IPS-20b (cell line): ENCODE measurements at regions not wholly inside any gene's neighbourhood (a gene's known extent, or its start where the extent isn't known, plus 50 kb on each side); places are given as distances from the start of the nearest gene placed in this dataset.
"Not testable (repeated sequence)": the region's sequence is repeated elsewhere in the genome, so short reads cannot be mapped to it uniquely, and the experiment has no call there.

Source experiments
- H3K27ac ChIP-seq: one replicate; pipeline ENCODE4 v1.5.1; 2013; ENCODE audit warnings: low read length
- H3K27me3 ChIP-seq: 2 replicates; pipeline ENCODE4 v1.6.1; 2013; ENCODE audit warnings: mild to moderate bottlenecking, low read length, inconsistent platforms; ENCODE audit not compliant: insufficient read depth
- H3K36me3 ChIP-seq: 2 replicates; pipeline ENCODE4 v1.6.1; 2013; ENCODE audit warnings: low read depth, mild to moderate bottlenecking, inconsistent platforms, low read length, moderate library complexity; ENCODE audit not compliant: insufficient read depth
- H3K4me1 ChIP-seq: 2 replicates; pipeline ENCODE4 v1.6.1; 2013; ENCODE audit warnings: mild to moderate bottlenecking, control low read depth, inconsistent platforms, low read length, moderate library complexity; ENCODE audit not compliant: insufficient read depth
- H3K4me3 ChIP-seq: 2 replicates; pipeline ENCODE4 v1.5.1; 2013; ENCODE audit warnings: mild to moderate bottlenecking, low read length, inconsistent platforms
- H3K9ac ChIP-seq: 2 replicates; pipeline ENCODE4 v1.6.1; 2013; ENCODE audit warnings: low read depth, mild to moderate bottlenecking, inconsistent platforms, low read length, moderate library complexity
- H3K9me3 ChIP-seq: 2 replicates; pipeline ENCODE4 v1.6.1; 2013; ENCODE audit warnings: mild to moderate bottlenecking, low read depth, low read length, inconsistent platforms; ENCODE audit not compliant: insufficient read depth

- Histone ChIP-seq H3K27ac (no peak overlapping the region), H3K4me1 (no peaks in the 10 kb centered on the region), H3K9ac (no peak overlapping the region), H3K36me3 (no peaks in the 10 kb centered on the region), H3K9me3 (no peaks in the 10 kb centered on the region), H3K27me3 (no peaks in the 10 kb centered on the region), H3K4me3 (no peak overlapping the region)
Measured at GRCh38 chr5:91315701-91316100, 67.4 kb downstream of the ARRDC3 start.

DNA sequence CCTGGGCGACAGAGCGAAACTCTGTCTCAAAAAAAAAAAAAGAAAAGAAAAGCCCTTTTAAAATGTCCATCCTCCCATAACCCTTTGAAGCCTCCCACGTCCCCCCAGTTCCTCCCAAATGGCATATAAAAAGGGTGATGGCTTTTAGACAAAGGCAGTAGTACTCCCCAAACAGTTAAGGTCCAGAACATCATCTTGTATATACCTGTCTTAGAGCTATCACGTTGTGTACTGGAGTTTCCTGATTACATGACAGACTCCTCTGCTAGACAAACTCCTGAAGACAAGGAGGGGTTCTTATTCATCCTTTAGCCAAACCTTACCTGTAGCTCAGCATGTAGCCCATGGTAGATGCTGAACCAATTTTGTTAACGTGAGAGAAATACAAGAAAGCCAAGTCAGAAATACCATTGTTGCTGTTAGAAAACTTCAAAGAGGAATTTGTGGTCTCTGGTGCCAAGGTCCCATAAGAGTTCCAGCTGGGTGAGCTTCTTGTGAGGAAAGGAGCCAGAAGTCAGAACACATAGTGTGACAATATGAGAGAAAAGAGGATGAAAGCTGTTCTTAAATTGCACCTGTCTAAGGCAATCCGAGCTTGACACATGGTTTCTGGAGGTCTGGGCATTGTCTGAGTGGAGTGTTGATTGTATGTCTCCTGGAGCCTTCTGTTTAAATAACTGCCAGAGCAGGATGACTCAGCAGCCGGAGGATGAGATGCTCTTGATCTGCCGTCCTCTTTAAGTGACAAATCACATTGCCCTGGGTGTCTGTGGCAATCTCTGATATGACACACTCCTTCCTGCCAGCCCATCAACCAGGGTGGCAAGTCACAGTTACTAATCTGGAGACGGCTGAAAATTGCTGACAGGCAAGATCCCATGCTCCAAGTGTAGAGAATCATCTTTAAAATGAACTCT, 69.1 kb downstream of the ARRDC3 start:
- no peaks in the 10 kb centered on the region for H3K4me1 ChIP-seq
- H3K9ac ChIP-seq: no peak overlapping the region

DNA sequence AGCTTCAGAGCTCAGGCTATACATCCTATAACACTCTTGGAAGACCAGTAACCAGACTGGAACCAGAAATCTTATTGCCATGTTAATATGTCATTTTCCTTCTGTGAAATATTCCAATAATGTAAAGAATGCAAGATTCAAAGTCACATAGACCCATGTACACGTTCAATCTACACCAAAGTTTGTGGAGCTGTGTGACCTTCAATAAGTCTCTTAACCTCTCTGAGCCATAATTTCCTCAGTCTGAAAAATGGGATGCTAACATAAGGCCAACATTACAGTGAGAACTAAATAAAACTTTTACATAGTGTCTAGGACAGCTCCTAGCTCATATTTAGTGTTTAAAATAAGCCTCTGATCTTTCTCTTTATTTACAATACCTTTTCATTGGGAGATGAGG, 70.4 kb downstream of the ARRDC3 start:
- Histone ChIP-seq H3K27ac (no peak overlapping the region), H3K36me3 (no peaks in the 10 kb centered on the region), H3K4me3 (no peak overlapping the region), H3K9me3 (no peaks in the 10 kb centered on the region), H3K4me1 (no peaks in the 10 kb centered on the region), H3K27me3 (no peaks in the 10 kb centered on the region), H3K9ac (no peak overlapping the region)

More for the DNA sequence above, 69.1 kb downstream of the ARRDC3 start:
- Histone ChIP-seq H3K36me3 (no peaks in the 10 kb centered on the region), H3K27ac (no peak overlapping the region), H3K9me3 (no peaks in the 10 kb centered on the region), H3K4me3 (no peak overlapping the region), H3K27me3 (no peaks in the 10 kb centered on the region)

GRCh38 chr5:91311697-91312501, 71.2 kb downstream of the ARRDC3 start:
- Histone ChIP-seq H3K4me3 (no peak overlapping the region), H3K27ac (no peak overlapping the region), H3K4me1 (no peaks in the 10 kb centered on the region), H3K36me3 (no peaks in the 10 kb centered on the region), H3K9ac (no peak overlapping the region), H3K9me3 (no peaks in the 10 kb centered on the region), H3K27me3 (no peaks in the 10 kb centered on the region)

DNA sequence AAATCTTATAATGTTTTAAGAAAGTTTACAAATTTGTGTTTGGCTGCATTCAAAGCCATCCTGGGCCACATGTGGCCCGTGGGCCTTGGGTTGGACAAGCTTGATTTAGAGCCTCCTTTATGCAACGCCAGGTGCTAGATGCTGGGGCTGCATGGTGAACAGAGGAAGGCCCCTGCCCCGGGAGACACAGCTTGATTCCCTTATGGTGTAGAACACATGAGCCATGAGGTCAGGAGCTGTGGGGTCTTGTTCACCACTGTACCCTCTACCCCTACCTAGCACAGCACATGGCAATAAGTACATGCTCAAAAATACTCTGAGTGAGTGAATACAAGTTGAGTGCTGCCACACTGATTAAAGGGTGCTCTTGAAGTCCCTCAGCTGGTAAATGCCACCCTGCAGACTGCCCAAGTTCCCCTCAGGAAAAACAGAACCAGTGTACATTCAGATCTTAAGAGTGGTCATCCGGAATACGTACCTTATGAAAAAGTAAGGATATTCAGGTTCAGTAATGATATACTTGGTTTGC, 71.9 kb downstream of the ARRDC3 start:
- Histone ChIP-seq H3K27me3 (no peaks in the 10 kb centered on the region), H3K4me1 (no peaks in the 10 kb centered on the region), H3K36me3 (no peaks in the 10 kb centered on the region), H3K4me3 (no peak overlapping the region), H3K9ac (no peak overlapping the region), H3K9me3 (no peaks in the 10 kb centered on the region), H3K27ac (no peak overlapping the region)

DNA sequence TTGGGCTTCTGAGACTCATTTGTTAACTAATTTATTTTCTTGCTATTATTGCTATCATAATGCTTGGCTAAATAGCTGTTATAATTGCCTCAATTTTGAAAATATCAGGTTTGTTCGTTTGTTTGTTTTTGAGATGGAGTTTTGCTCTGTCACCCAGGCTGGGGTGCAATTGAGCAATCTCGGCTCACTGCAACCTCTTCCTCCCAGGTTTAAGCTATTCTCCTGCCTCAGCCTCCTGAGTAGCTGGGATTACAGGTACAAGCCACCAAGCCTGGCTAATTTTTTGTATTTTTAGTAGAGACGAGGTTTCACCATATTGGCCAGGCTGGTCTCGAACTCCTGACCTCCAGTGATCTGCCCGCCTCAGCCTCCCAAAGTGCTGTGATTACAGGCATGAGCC, 75.0 kb downstream of the ARRDC3 start:
- not testable (repeated sequence) for H3K36me3 ChIP-seq, H3K4me3 ChIP-seq, H3K27me3 ChIP-seq, H3K9me3 ChIP-seq, H3K9ac ChIP-seq, H3K4me1 ChIP-seq, H3K27ac ChIP-seq

GRCh38 chr5:91307048-91307447, 76.1 kb downstream of the ARRDC3 start:
- Histone ChIP-seq H3K9me3 (no peaks in the 10 kb centered on the region), H3K36me3 (no peaks in the 10 kb centered on the region), H3K4me3 (no peak overlapping the region), H3K27me3 (no peaks in the 10 kb centered on the region), H3K4me1 (no peaks in the 10 kb centered on the region), H3K27ac (no peak overlapping the region), H3K9ac (no peak overlapping the region)

GRCh38 chr5:91306497-91306896, 76.6 kb downstream of the ARRDC3 start:
- Histone ChIP-seq H3K9me3 (no peaks in the 10 kb centered on the region), H3K27ac (no peak overlapping the region), H3K4me3 (no peak overlapping the region), H3K9ac (no peak overlapping the region), H3K27me3 (no peaks in the 10 kb centered on the region), H3K4me1 (no peaks in the 10 kb centered on the region), H3K36me3 (no peaks in the 10 kb centered on the region)

DNA sequence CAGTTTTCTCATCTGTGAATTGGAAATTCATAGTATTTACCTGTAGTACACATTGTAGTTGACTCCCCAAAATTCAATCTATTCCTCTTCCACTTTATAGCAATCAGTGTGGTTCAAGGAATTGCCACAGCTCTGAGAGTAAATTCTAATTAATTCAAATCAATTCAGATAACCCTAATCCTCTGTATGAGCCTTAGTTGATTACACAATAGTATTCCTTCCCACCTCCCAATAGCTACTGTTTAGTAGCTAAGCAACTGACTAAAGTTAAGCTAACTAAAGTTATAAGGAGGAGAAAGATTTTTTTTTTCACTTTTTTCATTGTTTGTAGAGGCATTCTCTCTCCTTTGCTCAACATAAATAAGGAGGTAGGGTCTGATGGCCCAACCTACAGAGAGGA, 77.5 kb downstream of the ARRDC3 start:
- Histone ChIP-seq H3K4me3 (no peak overlapping the region), H3K9ac (no peak overlapping the region), H3K4me1 (no peaks in the 10 kb centered on the region), H3K36me3 (no peaks in the 10 kb centered on the region), H3K27me3 (no peaks in the 10 kb centered on the region), H3K27ac (no peak overlapping the region), H3K9me3 (no peaks in the 10 kb centered on the region)

DNA sequence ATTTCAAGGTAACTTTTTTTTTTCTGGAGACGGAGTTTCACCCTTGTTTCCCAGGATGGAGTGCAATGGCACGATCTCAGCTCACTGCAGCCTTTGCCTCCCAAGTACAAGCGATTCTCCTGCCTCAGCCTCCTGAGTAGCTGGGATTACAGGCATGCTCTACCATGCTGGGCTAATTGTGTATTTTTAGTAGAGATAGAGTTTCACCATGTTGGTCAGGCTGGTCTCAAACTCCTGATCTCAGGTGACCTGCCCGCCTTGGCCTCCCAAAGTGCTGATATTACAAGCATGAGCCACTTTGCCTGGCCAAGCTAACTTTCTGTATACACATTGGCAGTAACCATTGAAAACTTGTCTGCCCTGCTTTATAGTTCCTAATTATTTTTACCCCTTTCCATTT, 79.1 kb downstream of the ARRDC3 start:
- H3K9me3 ChIP-seq, H3K4me3 ChIP-seq, H3K36me3 ChIP-seq, H3K27me3 ChIP-seq, H3K9ac ChIP-seq, H3K27ac ChIP-seq, H3K4me1 ChIP-seq: not testable (repeated sequence)

DNA sequence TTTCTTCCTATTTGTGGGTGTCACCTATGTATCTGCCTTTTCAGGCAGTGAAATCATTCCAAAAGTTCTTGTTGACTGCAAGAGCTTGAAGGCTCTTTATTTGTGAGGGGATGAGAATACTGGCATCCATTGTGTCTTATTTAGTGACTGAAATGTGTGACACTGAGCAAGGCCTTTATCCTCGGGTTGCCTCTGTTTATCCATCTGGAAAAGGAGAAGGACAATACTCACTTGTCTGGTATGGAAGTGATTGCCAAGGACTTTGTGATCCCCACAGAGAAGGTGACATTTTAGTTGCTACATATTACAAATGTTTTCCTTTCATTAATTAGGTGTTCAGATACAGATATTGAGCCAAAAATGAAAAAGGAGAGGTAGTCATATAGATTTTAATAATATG, 80.2 kb downstream of the ARRDC3 start:
- Histone ChIP-seq H3K4me1 (no peaks in the 10 kb centered on the region), H3K27me3 (no peaks in the 10 kb centered on the region), H3K27ac (no peak overlapping the region), H3K36me3 (no peaks in the 10 kb centered on the region), H3K9ac (no peak overlapping the region), H3K4me3 (no peak overlapping the region), H3K9me3 (no peaks in the 10 kb centered on the region)

DNA sequence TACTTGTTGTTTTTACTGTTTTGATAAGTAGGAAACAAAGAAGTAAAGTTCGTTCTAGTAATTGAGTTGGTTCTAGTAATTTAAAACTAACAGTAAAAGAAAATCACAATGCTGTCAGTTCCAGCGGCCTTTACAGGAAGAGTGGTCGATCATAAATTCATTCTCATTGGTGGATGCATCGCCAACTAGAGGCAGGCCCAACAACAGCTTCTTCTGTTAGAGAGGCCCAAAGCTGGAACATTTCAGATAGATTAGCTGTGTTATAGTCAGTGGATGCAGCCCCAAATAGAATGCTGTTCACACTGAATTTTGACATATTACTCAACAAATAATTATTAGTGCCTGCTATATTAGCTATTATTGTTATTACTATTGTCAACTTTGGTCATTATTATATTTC, 80.8 kb downstream of the ARRDC3 start:
- no peak overlapping the region for H3K27ac ChIP-seq
- H3K27me3 ChIP-seq: no peaks in the 10 kb centered on the region
- no peak overlapping the region for H3K9ac ChIP-seq
- H3K9me3 ChIP-seq: no peaks in the 10 kb centered on the region
- H3K36me3 ChIP-seq: no peaks in the 10 kb centered on the region
- no peak overlapping the region for H3K4me3 ChIP-seq
- H3K4me1 ChIP-seq: no peaks in the 10 kb centered on the region
